SJCRH30 (cell line): ENCODE measurements at regions not wholly inside any gene's neighbourhood (a gene's known extent, or its start where the extent isn't known, plus 50 kb on each side); places are given as distances from the start of the nearest gene placed in this dataset.

Experiments
- DNase-seq, 2 experiments: peaks; one replicate each; pipeline ENCODE4 v3.0.0-alpha.2; 2015 to 2020
- H3K27ac ChIP-seq: fragments of 250-450 bp; sonication (Bioruptor Pico); 2 replicates; pipeline ENCODE4 v1.5.1; 2020; ENCODE audit warnings: mild to moderate bottlenecking, moderate library complexity
- H3K27me3 ChIP-seq: fragments of 250-450 bp; sonication (Bioruptor Pico); 2 replicates; pipeline ENCODE4 v1.5.1; 2020; ENCODE audit warnings: mild to moderate bottlenecking, moderate library complexity
- H3K36me3 ChIP-seq: fragments of 250-450 bp; sonication (Bioruptor Pico); 2 replicates; pipeline ENCODE4 v1.5.1; 2020; ENCODE audit warnings: mild to moderate bottlenecking, moderate library complexity
- H3K4me1 ChIP-seq: fragments of 250-450 bp; sonication (Bioruptor Pico); 2 replicates; pipeline ENCODE4 v1.5.1; 2020; ENCODE audit warnings: mild to moderate bottlenecking, moderate library complexity
- H3K4me3 ChIP-seq: fragments of 250-450 bp; sonication (Bioruptor Pico); 2 replicates; pipeline ENCODE4 v1.5.1; 2020; ENCODE audit warnings: mild to moderate bottlenecking, moderate library complexity
- H3K9me3 ChIP-seq: fragments of 250-450 bp; sonication (Bioruptor Pico); replicated peaks from 2 replicates; pipeline ENCODE4 v1.5.1; 2020; ENCODE audit warnings: mild to moderate bottlenecking, moderate library complexity

- DNase-seq, result peak in 1 of 2 experiments; percentile 4
- Histone ChIP-seq H3K9me3 (no peaks in the 10 kb centered on the region), H3K4me3 (no peak overlapping the region), H3K27ac (no peak overlapping the region), H3K27me3 (no peaks in the 10 kb centered on the region), H3K36me3 (no peaks in the 10 kb centered on the region), H3K4me1 (no peaks in the 10 kb centered on the region)
Observed at GRCh38 chr6:11333132-11333849, 100.8 kb upstream of the NEDD9 start.

- DNase-seq, result no peak
- Histone ChIP-seq H3K9me3 (no peaks in the 10 kb centered on the region), H3K36me3 (no peaks in the 10 kb centered on the region), H3K4me1 (no peaks in the 10 kb centered on the region), H3K4me3 (no peak overlapping the region), H3K27me3 (no peaks in the 10 kb centered on the region), H3K27ac (no peak overlapping the region)
Observed at GRCh38 chr6:11332463-11332862, 100.0 kb upstream of the NEDD9 start.

GRCh38 chr6:11331111-11331510 is 98.6 kb upstream of the NEDD9 start:
- DNase-seq, result no peak
- Histone ChIP-seq H3K4me1 (no peaks in the 10 kb centered on the region), H3K27me3 (no peaks in the 10 kb centered on the region), H3K27ac (no peak overlapping the region), H3K4me3 (no peak overlapping the region), H3K36me3 (no peaks in the 10 kb centered on the region), H3K9me3 (no peaks in the 10 kb centered on the region)

- Histone ChIP-seq H3K4me3 (no peak overlapping the region), H3K36me3 (no peaks in the 10 kb centered on the region), H3K27me3 (no peaks in the 10 kb centered on the region), H3K4me1 (no peaks in the 10 kb centered on the region), H3K9me3 (no peaks in the 10 kb centered on the region), H3K27ac (no peak overlapping the region)
- DNase-seq, result no peak
Observed at GRCh38 chr6:11330413-11330760, 97.9 kb upstream of the NEDD9 start.

- DNase-seq, result no peak
- no peaks in the 10 kb centered on the region for H3K36me3 ChIP-seq
- H3K27me3 ChIP-seq, result no peaks in the 10 kb centered on the region
- H3K9me3 ChIP-seq, result no peaks in the 10 kb centered on the region
- H3K4me3 ChIP-seq, result no peak overlapping the region
- H3K27ac ChIP-seq, result no peak overlapping the region
- H3K4me1 ChIP-seq, result no peaks in the 10 kb centered on the region
Observed at GRCh38 chr6:11329726-11330412, 97.4 kb upstream of the NEDD9 start.

GRCh38 chr6:11328613-11329247 is 96.3 kb upstream of the NEDD9 start:
- DNase-seq, result no peak
- no peak overlapping the region for H3K27ac ChIP-seq
- no peaks in the 10 kb centered on the region for H3K9me3 ChIP-seq
- H3K4me3 ChIP-seq, result no peak overlapping the region
- H3K4me1 ChIP-seq, result no peaks in the 10 kb centered on the region
- no peaks in the 10 kb centered on the region for H3K27me3 ChIP-seq
- no peaks in the 10 kb centered on the region for H3K36me3 ChIP-seq

GRCh38 chr6:11327961-11328360 is 95.5 kb upstream of the NEDD9 start:
- Histone ChIP-seq H3K4me3 (no peak overlapping the region), H3K4me1 (no peaks in the 10 kb centered on the region), H3K27ac (no peak overlapping the region)

GRCh38 chr6:11326116-11326515 is 93.6 kb upstream of the NEDD9 start:
- no peaks in the 10 kb centered on the region for H3K9me3 ChIP-seq
- H3K4me1 ChIP-seq, result no peaks in the 10 kb centered on the region
- no peak overlapping the region for H3K4me3 ChIP-seq
- DNase-seq, result no peak
- no peak overlapping the region for H3K27ac ChIP-seq
- H3K36me3 ChIP-seq, result no peaks in the 10 kb centered on the region
- no peaks in the 10 kb centered on the region for H3K27me3 ChIP-seq

More at GRCh38 chr6:11327961-11328360, 95.5 kb upstream of the NEDD9 start:
- Histone ChIP-seq H3K9me3 (no peaks in the 10 kb centered on the region), H3K36me3 (no peaks in the 10 kb centered on the region), H3K27me3 (no peaks in the 10 kb centered on the region)
- no peak for DNase-seq

GRCh38 chr6:11324453-11325015 is 92.1 kb upstream of the NEDD9 start:
- Histone ChIP-seq H3K27me3 (no peaks in the 10 kb centered on the region), H3K4me3 (no peak overlapping the region), H3K9me3 (no peaks in the 10 kb centered on the region), H3K4me1 (no peaks in the 10 kb centered on the region), H3K27ac (no peak overlapping the region), H3K36me3 (no peaks in the 10 kb centered on the region)
- no peak for DNase-seq

- H3K36me3 ChIP-seq, result no peaks in the 10 kb centered on the region
- H3K27me3 ChIP-seq, result no peaks in the 10 kb centered on the region
- no peak for DNase-seq
- H3K4me3 ChIP-seq, result no peak overlapping the region
- no peak overlapping the region for H3K27ac ChIP-seq
- no peaks in the 10 kb centered on the region for H3K9me3 ChIP-seq
- no peaks in the 10 kb centered on the region for H3K4me1 ChIP-seq
Observed at GRCh38 chr6:11323666-11324452, 91.4 kb upstream of the NEDD9 start.

GRCh38 chr6:11322252-11322885 is 89.9 kb upstream of the NEDD9 start:
- H3K36me3 ChIP-seq, result no peaks in the 10 kb centered on the region
- H3K4me3 ChIP-seq, result no peak overlapping the region
- no peak for DNase-seq
- H3K27ac ChIP-seq, result no peak overlapping the region
- no peaks in the 10 kb centered on the region for H3K4me1 ChIP-seq
- no peaks in the 10 kb centered on the region for H3K9me3 ChIP-seq
- no peaks in the 10 kb centered on the region for H3K27me3 ChIP-seq

- H3K4me1 ChIP-seq, result no peaks in the 10 kb centered on the region
- DNase-seq, result no peak
- H3K27me3 ChIP-seq, result no peaks in the 10 kb centered on the region
- H3K27ac ChIP-seq, result no peak overlapping the region
- H3K36me3 ChIP-seq, result no peaks in the 10 kb centered on the region
- H3K4me3 ChIP-seq, result no peak overlapping the region
- no peaks in the 10 kb centered on the region for H3K9me3 ChIP-seq
Observed at GRCh38 chr6:11320914-11321597, 88.6 kb upstream of the NEDD9 start.

GRCh38 chr6:11318835-11319813 is 86.7 kb upstream of the NEDD9 start:
- Histone ChIP-seq H3K4me1 (no peaks in the 10 kb centered on the region), H3K4me3 (no peak overlapping the region), H3K36me3 (no peaks in the 10 kb centered on the region), H3K27me3 (no peaks in the 10 kb centered on the region), H3K27ac (no peak overlapping the region), H3K9me3 (no peaks in the 10 kb centered on the region)
- DNase-seq, result no peak
